IMR-90 (cell line): ENCODE measurements at regions not wholly inside any gene's neighbourhood (a gene's known extent, or its start where the extent isn't known, plus 50 kb on each side); places are given as distances from the start of the nearest gene placed in this dataset.

Experiments
- ATAC-seq: fragments of 200-7000 bp; cut with Tn5 transposase; 2 replicates; pipeline ENCODE4 v1.9.1; 2020; ENCODE audit warnings: low read depth, mild to moderate bottlenecking, moderate library complexity
- BruUV-seq: library from RNA; stranded (reverse); fragments of 400-500 nt; replicated peaks from 2 replicates; lab custom pipeline; 2021; lab: Mats Ljungman, UMichigan
- CTCF ChIA-PET: fragments of 300-600 bp; formaldehyde crosslinking; extraction: SDS; loops from one replicate; lab custom pipeline; 2021; ENCODE audit warnings: antibody characterized with exemption; lab: Yijun Ruan, JAX
- POLR2A ChIA-PET: fragments of 300-600 bp; sonication (Branson Sonifier 250); formaldehyde crosslinking; loops from one replicate; lab custom pipeline; 2022; ENCODE audit warnings: antibody characterized with exemption; ENCODE audit not compliant: unreplicated experiment; lab: Charles Lee
- DNase-seq: peaks from one replicate; pipeline ENCODE4 v3.0.0; 2013
- H2AFZ ChIP-seq: replicated peaks from 2 replicates; pipeline ENCODE3; 2013; ENCODE audit warnings: low read length, mild to moderate bottlenecking; ENCODE audit not compliant: poor library complexity
- H2AK5ac ChIP-seq: 2 replicates; pipeline ENCODE4 v1.6.1; 2013; ENCODE audit warnings: low read depth, low read length, inconsistent platforms
- H2AK9ac ChIP-seq: replicated peaks from 2 replicates; pipeline ENCODE3; 2013; ENCODE audit warnings: mild to moderate bottlenecking, low read depth, low read length, moderate library complexity; ENCODE audit not compliant: poor library complexity
- H2BK120ac ChIP-seq: 2 replicates; pipeline ENCODE4 v1.6.1; 2013; ENCODE audit warnings: low read depth, low read length, inconsistent platforms
- H2BK15ac ChIP-seq: 3 replicates; pipeline ENCODE4 v1.6.1; 2013; ENCODE audit warnings: low read depth, low read length, inconsistent platforms
- H2BK20ac ChIP-seq: 2 replicates; pipeline ENCODE4 v1.6.1; 2013; ENCODE audit warnings: low read depth, mild to moderate bottlenecking, inconsistent platforms, low read length, moderate library complexity
- H2BK5ac ChIP-seq: 2 replicates; pipeline ENCODE4 v1.6.1; 2013; ENCODE audit warnings: mild to moderate bottlenecking, low read depth, low read length, inconsistent platforms; ENCODE audit not compliant: poor library complexity, severe bottlenecking
- H3K14ac ChIP-seq: replicated peaks from 2 replicates; pipeline ENCODE4 v1.6.1; 2013; ENCODE audit warnings: low read depth, low read length, inconsistent platforms
- H3K18ac ChIP-seq: 2 replicates; pipeline ENCODE4 v1.6.1; 2013; ENCODE audit warnings: low read depth, low read length, control low read depth
- H3K23ac ChIP-seq: 2 replicates; pipeline ENCODE4 v1.6.1; 2013; ENCODE audit warnings: low read depth, low read length, inconsistent platforms
- H3K27ac ChIP-seq: 2 replicates; pipeline ENCODE4 v1.5.1; 2013; ENCODE audit warnings: mild to moderate bottlenecking, control low read depth, low read length; ENCODE audit not compliant: insufficient read depth
- H3K27me3 ChIP-seq: 2 replicates; pipeline ENCODE4 v1.6.1; 2013; ENCODE audit warnings: low read length; ENCODE audit not compliant: control insufficient read depth, insufficient read depth
- H3K36me3 ChIP-seq: 2 replicates; pipeline ENCODE4 v1.6.1; 2013; ENCODE audit warnings: low read length, mixed read lengths; ENCODE audit not compliant: control insufficient read depth, insufficient read depth
- H3K4ac ChIP-seq: 2 replicates; pipeline ENCODE4 v1.6.1; 2013; ENCODE audit warnings: low read depth, low read length, inconsistent platforms
- H3K4me1 ChIP-seq: 2 replicates; pipeline ENCODE4 v1.6.1; 2013; ENCODE audit warnings: low read length, mixed read lengths; ENCODE audit not compliant: control insufficient read depth, insufficient read depth
- H3K4me2 ChIP-seq: 2 replicates; pipeline ENCODE4 v1.6.1; 2013; ENCODE audit warnings: low read depth, mild to moderate bottlenecking, control low read depth, low read length, moderate library complexity
- H3K4me3 ChIP-seq: 2 replicates; pipeline ENCODE4 v1.5.1; 2013; ENCODE audit warnings: low read depth, mild to moderate bottlenecking, control low read depth, low read length, moderate library complexity; ENCODE audit not compliant: insufficient read depth
- H3K56ac ChIP-seq: 2 replicates; pipeline ENCODE4 v1.6.1; 2013; ENCODE audit warnings: low read length, inconsistent platforms; ENCODE audit not compliant: insufficient read depth; ENCODE audit errors: extremely low read depth
- H3K79me1 ChIP-seq, 2 experiments: 2 replicates each; pipeline ENCODE4 v1.6.1; 2013; ENCODE audit warnings: low read length in 2 of 2, inconsistent platforms in 1 of 2, low read depth in 1 of 2
- H3K9ac ChIP-seq: 2 replicates; pipeline ENCODE4 v1.6.1; 2013; ENCODE audit warnings: low read depth, low read length, control low read depth
- H3K9me1 ChIP-seq: 2 replicates; pipeline ENCODE4 v1.6.1; 2013; ENCODE audit warnings: low read length, inconsistent platforms; ENCODE audit not compliant: insufficient read depth
- H3K9me3 ChIP-seq: 2 replicates; pipeline ENCODE4 v1.6.1; 2013; ENCODE audit warnings: low read length; ENCODE audit not compliant: control insufficient read depth, insufficient read depth
- H4K20me1 ChIP-seq: 2 replicates; pipeline ENCODE4 v1.6.1; 2013; ENCODE audit warnings: low read length, inconsistent platforms; ENCODE audit not compliant: insufficient read depth
- H4K5ac ChIP-seq: 2 replicates; pipeline ENCODE4 v1.6.1; 2013; ENCODE audit warnings: mild to moderate bottlenecking, low read depth, low read length, control low read depth
- H4K8ac ChIP-seq, 2 experiments: 2 replicates each; pipeline ENCODE4 v1.6.1; 2013; ENCODE audit warnings: low read depth in 2 of 2, low read length in 2 of 2, control low read depth in 1 of 2, inconsistent platforms in 1 of 2
- H4K91ac ChIP-seq: 2 replicates; pipeline ENCODE4 v1.6.1; 2013; ENCODE audit warnings: low read depth, low read length, inconsistent platforms; ENCODE audit not compliant: insufficient read depth
- BHLHE40 ChIP-seq: fragments of 150-350 bp; IDR thresholded peaks from 2 replicates; pipeline ENCODE4 v1.6.1; 2016; ENCODE audit warnings: mild to moderate bottlenecking, low read depth, low read length
- CEBPB ChIP-seq: IDR thresholded peaks from 2 replicates; pipeline ENCODE4 v1.6.1; 2012; ENCODE audit warnings: low read depth, low read length, improper control_type of control experiment
- CHD1 ChIP-seq: IDR thresholded peaks from 2 replicates; pipeline ENCODE4 v1.6.1; 2012; ENCODE audit warnings: low read depth, low read length, improper control_type of control experiment
- CTCF ChIP-seq: conservative IDR thresholded peaks from 2 replicates; pipeline ENCODE4 v1.5.1; 2012; ENCODE audit warnings: mild to moderate bottlenecking, low read depth, low read length, improper control_type of control experiment
- FOS ChIP-seq: fragments of 150-350 bp; IDR thresholded peaks from 2 replicates; pipeline ENCODE4 v1.6.1; 2016; ENCODE audit warnings: low read depth, low read length
- MAFK ChIP-seq: IDR thresholded peaks from 2 replicates; pipeline ENCODE4 v1.6.1; 2012; ENCODE audit warnings: low read depth, low read length, improper control_type of control experiment
- MAZ ChIP-seq: IDR thresholded peaks from 2 replicates; pipeline ENCODE4 v1.6.1; 2012; ENCODE audit warnings: low read depth, mild to moderate bottlenecking, low read length, improper control_type of control experiment, moderate library complexity, borderline replicate concordance
- MXI1 ChIP-seq: IDR thresholded peaks from 2 replicates; pipeline ENCODE4 v1.6.1; 2012; ENCODE audit warnings: low read depth, mild to moderate bottlenecking, low read length, moderate library complexity, borderline replicate concordance
- NFE2L2 ChIP-seq: fragments of 150-350 bp; IDR thresholded peaks from 2 replicates; pipeline ENCODE4 v1.6.1; 2016; ENCODE audit warnings: low read depth, mild to moderate bottlenecking, low read length
- POLR2A ChIP-seq: IDR thresholded peaks from 2 replicates; pipeline ENCODE4 v1.6.1; 2012; ENCODE audit warnings: mild to moderate bottlenecking, low read depth, low read length
- RAD21 ChIP-seq: IDR thresholded peaks from 2 replicates; pipeline ENCODE4 v1.6.1; 2012; ENCODE audit warnings: low read length, improper control_type of control experiment
- RCOR1 ChIP-seq: IDR thresholded peaks from 2 replicates; pipeline ENCODE4 v1.6.1; 2012; ENCODE audit warnings: mild to moderate bottlenecking, low read length, improper control_type of control experiment; ENCODE audit not compliant: insufficient replicate concordance
- RFX5 ChIP-seq: IDR thresholded peaks from 2 replicates; pipeline ENCODE4 v1.8.0; 2012; ENCODE audit warnings: low read depth, mild to moderate bottlenecking, low read length, moderate library complexity
- SMC3 ChIP-seq: fragments of 150-350 bp; IDR thresholded peaks from 2 replicates; pipeline ENCODE4 v1.6.1; 2016; ENCODE audit warnings: low read depth, mild to moderate bottlenecking, antibody characterized with exemption, low read length, moderate library complexity
- WGBS, 2 experiments: methylation state at CpG; one replicate each; pipeline versions ENCODE4 v1.1.5 to v1.1.7; 2013; ENCODE audit warnings: missing lambda C conversion rate in 2 of 2; ENCODE audit not compliant: insufficient read length in 1 of 2; ENCODE audit errors: extremely low coverage in 2 of 2; 5-methylcytosine and 5-hydroxymethylcytosine counted together
- dilution Hi-C: fragments of 300-500 bp; cut with HindIII; formaldehyde crosslinking; loops from one replicate; pipeline ENCODE4 v1.14.3; 2018; ENCODE audit warnings: low sequenced_read_pairs; ENCODE audit not compliant: unreplicated experiment
- in situ Hi-C: fragments of 300-500 bp; cut with MboI; formaldehyde crosslinking; loops from 3 replicates; pipeline ENCODE4 v1.14.3; 2019; ENCODE audit warnings: low sequenced_read_pairs, inconsistent platforms, mixed read lengths
- intact Hi-C: fragments of 100-400 bp; cut with micrococcal nuclease; formaldehyde crosslinking; loops from 2 replicates; pipeline ENCODE4 v1.10.0; 2022
- TF ChIP-seq, protein P1 (sequence below): fragments of 150-350 bp; IDR thresholded peaks from 2 replicates; pipeline ENCODE4 v1.6.1; 2017; ENCODE audit warnings: mild to moderate bottlenecking, antibody characterized with exemption, low read length, low read depth
- TF ChIP-seq, protein P2 (sequence below): fragments of 150-350 bp; IDR thresholded peaks from 2 replicates; pipeline ENCODE4 v1.6.1; 2016; ENCODE audit warnings: low read depth, mild to moderate bottlenecking, low read length, moderate library complexity, borderline replicate concordance

- H3K4me3 ChIP-seq = no peak overlapping the region
- no peak overlapping the region for H4K8ac ChIP-seq
- H3K4me2 ChIP-seq = no peak overlapping the region
- H3K27ac ChIP-seq = no peak overlapping the region
- no peak for TF ChIP-seq POLR2A
- no peak for TF ChIP-seq NFE2L2
- no peak for TF ChIP-seq RCOR1
- TF ChIP-seq FOS = no peak
- TF ChIP-seq, protein P1, sequence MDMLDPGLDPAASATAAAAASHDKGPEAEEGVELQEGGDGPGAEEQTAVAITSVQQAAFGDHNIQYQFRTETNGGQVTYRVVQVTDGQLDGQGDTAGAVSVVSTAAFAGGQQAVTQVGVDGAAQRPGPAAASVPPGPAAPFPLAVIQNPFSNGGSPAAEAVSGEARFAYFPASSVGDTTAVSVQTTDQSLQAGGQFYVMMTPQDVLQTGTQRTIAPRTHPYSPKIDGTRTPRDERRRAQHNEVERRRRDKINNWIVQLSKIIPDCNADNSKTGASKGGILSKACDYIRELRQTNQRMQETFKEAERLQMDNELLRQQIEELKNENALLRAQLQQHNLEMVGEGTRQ = no peak
- TF ChIP-seq SMC3 = no peak
- TF ChIP-seq RAD21 = no peak
- TF ChIP-seq BHLHE40 = no peak
- no peak for TF ChIP-seq MAZ
- TF ChIP-seq CTCF = no peak
- TF ChIP-seq MXI1 = no peak
- no peak for TF ChIP-seq CHD1
- TF ChIP-seq, protein P2, sequence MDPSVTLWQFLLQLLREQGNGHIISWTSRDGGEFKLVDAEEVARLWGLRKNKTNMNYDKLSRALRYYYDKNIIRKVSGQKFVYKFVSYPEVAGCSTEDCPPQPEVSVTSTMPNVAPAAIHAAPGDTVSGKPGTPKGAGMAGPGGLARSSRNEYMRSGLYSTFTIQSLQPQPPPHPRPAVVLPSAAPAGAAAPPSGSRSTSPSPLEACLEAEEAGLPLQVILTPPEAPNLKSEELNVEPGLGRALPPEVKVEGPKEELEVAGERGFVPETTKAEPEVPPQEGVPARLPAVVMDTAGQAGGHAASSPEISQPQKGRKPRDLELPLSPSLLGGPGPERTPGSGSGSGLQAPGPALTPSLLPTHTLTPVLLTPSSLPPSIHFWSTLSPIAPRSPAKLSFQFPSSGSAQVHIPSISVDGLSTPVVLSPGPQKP = no peak
- no peak for TF ChIP-seq MAFK
- no peak for TF ChIP-seq CEBPB
- no peak for TF ChIP-seq RFX5
- H3K79me1 ChIP-seq = no peaks in the 10 kb centered on the region
- no peak for ATAC-seq
- no peaks in the 10 kb centered on the region for H4K20me1 ChIP-seq
- no peak overlapping the region for H2BK20ac ChIP-seq
- H3K4me1 ChIP-seq = peaks cover 23% of the 10 kb centered on the region
- no peak overlapping the region for H3K23ac ChIP-seq
- no peak overlapping the region; the same call in 1 of the 2 replicates for H2BK120ac ChIP-seq
- ChIA-PET POLR2A (no interaction called here), CTCF (no interaction called here)
- H2AK9ac ChIP-seq = no peak overlapping the region
- H3K9me1 ChIP-seq = peaks cover 6% of the 10 kb centered on the region; the same call in 1 of the 2 replicates
- no peaks in the 10 kb centered on the region for H3K27me3 ChIP-seq
- no peak overlapping the region for H2AK5ac ChIP-seq
- peak overlapping the region; percentile 40; the same call in 1 of the 3 replicates for H2BK15ac ChIP-seq
- no peaks in the 10 kb centered on the region for H3K36me3 ChIP-seq
- H3K18ac ChIP-seq = no peak overlapping the region
- no TSS peak for BruUV-seq
- H2BK5ac ChIP-seq = no peak overlapping the region
- no peak overlapping the region for H3K14ac ChIP-seq
- intact Hi-C loops (loop anchor here (5.0 kb wide), 1 partner anchor 94 kb away; no protein-coding TSS in a partner anchor), in situ Hi-C loops (no loop called here), dilution Hi-C loops (no loop called here)
- H3K56ac ChIP-seq = no peak overlapping the region
- DNase-seq = peak; percentile 16
- H3K9me3 ChIP-seq = no peaks in the 10 kb centered on the region
- no peak overlapping the region for H3K9ac ChIP-seq
- H3K4ac ChIP-seq = peak overlapping the region; percentile 18; the same call in 1 of the 2 replicates
- H4K5ac ChIP-seq = no peak overlapping the region
- no CpG with 5 or more reads among the region's 7 CpGs for WGBS, 2 experiments
- H2AFZ ChIP-seq = peak overlapping the region; percentile 9
- no peak overlapping the region for H4K91ac ChIP-seq
These were observed 104.6 kb downstream of the DIRAS3 start for GRCh38 chr1:67945733-67946374.
